Superior temporal gyrus (tissue), 1 donor: ENCODE measurements at regions not wholly inside any gene's neighbourhood (a gene's known extent, or its start where the extent isn't known, plus 50 kb on each side); places are given as distances from the start of the nearest gene placed in this dataset.

Experiments
- DNase-seq: peaks from one replicate; pipeline ENCODE4 v3.0.0-alpha.2; 2016; ENCODE audit errors: extremely low spot score

DNA sequence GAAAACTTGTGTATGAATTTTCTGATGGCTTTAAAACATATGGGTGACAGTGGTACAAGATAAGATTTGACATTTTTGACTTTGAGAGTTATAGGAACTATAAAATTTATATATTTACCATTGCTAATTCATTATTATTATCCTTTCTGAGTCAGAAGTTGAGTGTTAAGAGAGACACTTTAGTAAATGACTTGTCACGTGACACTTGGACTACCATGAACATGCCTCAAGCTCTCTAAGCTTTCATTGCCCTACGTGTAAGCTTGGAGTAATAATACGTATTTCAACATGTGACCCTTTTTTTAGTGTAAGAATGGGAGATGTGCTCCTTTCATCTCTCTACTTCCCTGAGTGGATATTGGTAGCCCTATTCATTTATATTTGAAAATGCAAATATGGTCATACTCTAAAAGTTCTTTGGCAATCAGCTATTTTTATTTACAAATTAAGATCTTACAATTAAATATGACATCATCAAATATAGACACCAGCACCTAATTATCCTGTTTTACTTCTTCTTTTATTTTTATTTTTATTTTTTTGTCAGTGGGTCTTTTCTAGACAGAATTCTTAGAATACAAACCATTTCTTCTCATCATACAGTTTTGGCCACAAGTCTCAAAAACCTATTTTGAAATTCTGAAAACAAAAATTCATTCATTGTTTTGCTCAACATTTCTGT, 837.0 kb downstream of the PDHA2 start:
- no peak for DNase-seq

DNA sequence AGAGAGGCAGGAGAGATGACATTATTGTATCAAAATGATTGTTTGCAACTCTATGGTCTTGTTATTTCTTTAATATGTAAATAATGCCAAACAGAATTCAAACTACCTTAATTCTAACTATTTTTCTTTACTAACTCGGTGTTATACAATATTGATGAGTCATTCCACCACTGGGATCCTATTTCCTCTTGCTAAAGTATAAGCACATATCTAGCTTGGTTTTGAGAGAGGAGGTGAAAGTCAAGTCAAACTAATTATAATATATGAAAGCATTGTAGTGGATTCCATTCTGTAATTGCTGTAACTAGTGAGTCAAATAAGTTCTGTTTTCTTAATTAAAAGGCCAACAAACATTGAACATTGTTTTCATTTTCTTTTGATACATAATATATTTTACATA, 837.6 kb downstream of the PDHA2 start:
- no peak for DNase-seq

DNA sequence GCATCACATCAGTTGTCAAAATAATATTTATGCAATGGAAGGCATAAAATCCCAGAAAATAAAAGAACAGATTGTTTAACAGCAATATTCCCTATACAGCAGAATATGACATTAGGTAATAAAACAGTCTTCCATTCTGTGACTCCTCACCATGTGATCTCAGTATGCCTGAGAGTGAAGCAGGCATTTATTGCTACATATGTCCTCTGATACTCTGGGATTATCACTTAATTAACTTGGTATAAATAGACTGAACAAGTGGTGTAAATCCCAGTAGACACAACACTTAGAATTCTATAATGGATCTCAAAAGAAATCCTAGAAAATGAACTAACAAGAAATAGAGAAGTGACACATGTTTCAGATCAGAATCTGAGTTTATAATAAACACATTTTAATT, 841.3 kb downstream of the PDHA2 start:
- no peak for DNase-seq

- no peak for DNase-seq
These were observed 845.8 kb downstream of the PDHA2 start for GRCh38 chr4:96685691-96686090.

DNA sequence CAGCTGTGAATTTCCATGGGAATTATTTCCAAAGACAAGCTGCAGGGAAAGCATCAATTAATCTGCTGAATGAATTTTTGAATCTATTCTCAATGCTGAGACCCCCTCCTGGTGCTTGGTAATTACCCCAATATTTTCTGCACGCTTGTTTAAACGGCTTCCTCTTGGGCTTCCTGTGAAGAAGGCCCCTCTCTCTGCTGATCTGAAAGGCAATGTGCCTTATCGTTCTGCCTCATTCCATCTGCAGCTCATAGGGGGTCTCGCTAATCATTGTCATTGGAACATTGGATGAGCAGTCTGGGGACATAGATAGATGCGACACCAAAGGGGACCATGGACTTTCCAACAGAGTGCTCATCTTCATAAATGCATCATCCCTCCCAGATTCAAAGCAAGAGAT, 851.6 kb downstream of the PDHA2 start:
- no peak for DNase-seq

GRCh38 chr4:96698831-96699230, 858.9 kb downstream of the PDHA2 start:
- DNase-seq, result no peak

DNA sequence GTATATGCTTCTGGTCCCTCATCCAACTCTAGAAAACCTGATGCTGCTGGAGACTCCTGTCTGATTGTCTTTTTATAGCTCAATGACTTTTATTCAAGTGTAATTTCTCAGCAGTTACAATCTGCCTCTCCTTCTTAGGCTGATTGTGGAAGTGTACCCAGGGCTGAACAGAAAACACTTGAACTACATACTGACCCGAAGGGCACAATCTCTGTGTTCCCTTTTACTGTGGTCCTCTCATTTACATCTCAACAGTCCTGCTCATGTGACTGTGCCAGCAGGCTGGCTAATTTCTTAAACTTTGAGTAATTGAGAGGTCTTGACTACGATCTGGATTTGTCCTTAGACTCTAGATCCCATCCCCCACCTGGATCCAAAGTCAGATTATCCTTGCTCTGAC, 863.4 kb downstream of the PDHA2 start:
- DNase-seq, result no peak

- DNase-seq, result no peak
These were observed 868.9 kb downstream of the PDHA2 start for GRCh38 chr4:96708766-96709165.

GRCh38 chr4:96713271-96713850, 873.5 kb downstream of the PDHA2 start:
- no peak for DNase-seq

- DNase-seq, result no peak
These were observed 889.7 kb downstream of the PDHA2 start for GRCh38 chr4:96729641-96730040.

GRCh38 chr4:96730432-96730831, 890.5 kb downstream of the PDHA2 start:
- no peak for DNase-seq

DNA sequence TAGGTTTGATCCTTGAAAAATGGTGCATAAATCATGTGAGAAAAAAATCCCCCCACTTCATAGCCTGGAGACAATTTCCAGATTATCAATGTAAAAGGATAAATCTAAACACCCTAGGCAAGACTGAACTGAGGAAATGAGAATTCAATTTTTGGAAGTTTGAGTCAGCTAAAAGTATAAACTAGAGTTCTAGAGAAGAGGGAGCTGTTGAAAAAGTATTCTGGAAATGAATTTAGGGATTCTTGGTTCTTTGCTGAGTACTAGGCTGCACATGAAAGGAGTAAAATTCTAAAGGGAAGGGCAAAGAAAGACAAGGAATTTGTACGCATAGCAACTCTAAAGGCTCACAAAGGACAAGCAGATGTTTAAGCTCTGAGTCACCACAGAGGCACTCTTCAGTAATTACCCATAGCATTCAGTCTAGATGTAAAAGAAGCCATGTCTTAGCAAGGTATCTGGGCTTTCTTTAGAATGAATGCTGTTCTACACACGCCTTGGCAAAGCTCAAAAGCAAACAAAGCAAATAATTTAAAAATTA, 896.5 kb downstream of the PDHA2 start:
- DNase-seq, result no peak

- no peak for DNase-seq
These were observed 899.2 kb downstream of the PDHA2 start for GRCh38 chr4:96739101-96739500.

GRCh38 chr4:96742332-96743014, 902.6 kb downstream of the PDHA2 start:
- no peak for DNase-seq

GRCh38 chr4:96744676-96745075, 904.8 kb downstream of the PDHA2 start:
- no peak for DNase-seq

GRCh38 chr4:96753216-96753615, 913.3 kb downstream of the PDHA2 start:
- no peak for DNase-seq

GRCh38 chr4:96755569-96756484, 915.9 kb downstream of the PDHA2 start:
- no peak for DNase-seq

- DNase-seq, result no peak
These were observed 916.7 kb downstream of the PDHA2 start for GRCh38 chr4:96756584-96756983.

DNA sequence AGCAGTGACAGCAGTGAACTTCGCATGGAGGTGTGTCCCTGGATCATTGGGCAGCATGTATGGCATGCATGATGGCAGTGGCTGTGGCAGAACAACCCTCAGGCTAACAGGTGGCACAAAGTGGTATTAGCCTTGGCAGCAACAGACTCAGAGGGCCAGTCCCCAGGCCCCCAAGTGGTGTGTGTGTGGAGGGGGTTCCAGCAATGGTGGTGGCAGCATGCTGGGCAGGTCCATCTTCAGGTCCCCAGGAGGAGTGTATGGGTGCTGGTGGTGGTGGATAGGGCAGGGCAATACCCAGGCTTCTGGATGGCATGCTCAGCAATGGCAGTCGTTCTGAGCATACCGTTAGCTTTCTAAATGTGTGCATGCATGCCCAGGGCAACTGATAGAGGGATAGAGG, 923.7 kb downstream of the PDHA2 start:
- DNase-seq, result no peak

GRCh38 chr4:96766359-96766758, 926.5 kb downstream of the PDHA2 start:
- DNase-seq, result no peak

DNA sequence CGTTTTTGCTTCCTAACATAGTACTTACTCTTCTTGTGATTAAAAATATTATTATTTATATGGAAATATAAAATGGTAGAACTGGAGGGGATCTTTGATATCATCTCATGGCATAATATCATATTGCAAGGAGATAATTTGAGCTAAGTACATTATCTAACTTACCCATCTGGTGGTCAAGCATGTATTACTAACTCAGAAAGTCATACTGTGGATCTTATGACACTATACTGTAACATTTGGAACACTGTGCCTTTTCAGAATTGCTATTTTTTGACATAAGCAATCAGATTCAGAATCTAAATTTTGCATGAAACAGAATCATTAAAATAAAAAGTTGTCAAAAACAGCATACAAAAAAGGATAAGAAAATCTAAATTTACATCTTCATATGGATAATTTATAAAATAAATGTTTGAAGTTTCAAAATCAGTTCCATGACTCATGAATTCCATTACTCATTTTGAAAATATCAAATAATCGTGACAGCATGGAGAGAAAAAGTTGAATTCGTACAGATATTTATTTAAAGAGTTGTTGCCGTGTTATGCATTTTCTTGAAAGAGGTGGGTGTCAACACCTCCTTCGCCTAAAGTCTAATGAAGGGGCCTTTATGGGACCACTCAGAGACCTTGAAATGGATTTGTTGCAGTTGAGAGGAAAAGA, 928.1 kb downstream of the PDHA2 start:
- no peak for DNase-seq
